K562 (cell line): ENCODE measurements at regions not wholly inside any gene's neighbourhood (a gene's known extent, or its start where the extent isn't known, plus 50 kb on each side); places are given as distances from the start of the nearest gene placed in this dataset.

Source experiments
- CBFB ChIP-seq: sonication (generic); formaldehyde crosslinking; IDR thresholded peaks from 2 replicates; pipeline ENCODE4 v1.4.0; 2020; ENCODE audit warnings: mild to moderate bottlenecking, missing genetic modification reagents
- CTCF ChIP-seq, 3 experiments: IDR thresholded peaks in 2 of 3; conservative IDR thresholded peaks in 1 of 3; 2 replicates each; pipeline ENCODE4 v1.5.1; 2011 to 2012; ENCODE audit warnings: low read length in 3 of 3, mild to moderate bottlenecking in 3 of 3, control low read depth in 2 of 3, improper control_type of control experiment in 1 of 3, inconsistent platforms in 1 of 3, low read depth in 1 of 3, mixed read lengths in 1 of 3, moderate library complexity in 1 of 3; ENCODE audit not compliant: insufficient read depth in 2 of 3
- CUX1 ChIP-seq: fragments of 200-800 bp; sonication (Bioruptor generic); IDR thresholded peaks from 2 replicates; pipeline ENCODE4 v1.6.1; 2016; ENCODE audit warnings: missing genetic modification characterization, missing compliant biosample characterization
- FOS ChIP-seq: IDR thresholded peaks from 3 replicates; pipeline ENCODE4 v1.6.1; 2011; ENCODE audit not compliant: insufficient read length; ENCODE audit errors: extremely low read depth
- KDM4B ChIP-seq, 2 experiments: fragments of 450-650 bp in 1 of 2; sonication (generic) in 1 of 2; IDR thresholded peaks; 2 replicates each; pipeline ENCODE4 v1.6.1; 2016 to 2017; ENCODE audit warnings: borderline replicate concordance in 2 of 2, antibody characterized with exemption in 1 of 2, low read depth in 1 of 2, mild to moderate bottlenecking in 1 of 2
- MYC ChIP-seq, 2 experiments: fragments of 250-450 bp in 1 of 2; sonication (Bioruptor Pico) in 1 of 2; IDR thresholded peaks; 2 replicates each; pipeline versions ENCODE4 v1.5.1 to v1.6.1; 2012 to 2021; ENCODE audit warnings: low read depth in 2 of 2, borderline replicate concordance in 1 of 2, improper control_type of control experiment in 1 of 2, low read length in 1 of 2, mild to moderate bottlenecking in 1 of 2, moderate library complexity in 1 of 2
- NFE2 ChIP-seq: IDR thresholded peaks from 2 replicates; pipeline ENCODE4 v1.6.1; 2014; ENCODE audit warnings: antibody characterized with exemption, low read depth
- NR4A1 ChIP-seq, 2 experiments: fragments of 250-450 bp in 1 of 2; fragments of 450-650 bp in 1 of 2; sonication (Bioruptor Pico) in 1 of 2; IDR thresholded peaks; 2 replicates each; pipeline versions ENCODE4 v1.4.0 to v1.6.1; 2016 to 2020; ENCODE audit warnings: mild to moderate bottlenecking in 2 of 2, missing compliant biosample characterization in 1 of 2, missing genetic modification characterization in 1 of 2, moderate library complexity in 1 of 2
- POLR2A ChIP-seq: fragments of 450-650 bp; conservative IDR thresholded peaks from 2 replicates; pipeline ENCODE4 v1.6.1; 2016
- ZBTB17 ChIP-seq: fragments of 450-650 bp; formaldehyde crosslinking; IDR thresholded peaks from 2 replicates; pipeline ENCODE4 v1.4.0; 2020; ENCODE audit warnings: mild to moderate bottlenecking
- ZNF146 ChIP-seq: IDR thresholded peaks from one replicate; pipeline ENCODE4 v1.6.1; 2018; ENCODE audit warnings: missing compliant biosample characterization; ENCODE audit not compliant: unreplicated experiment
- ZNF830 ChIP-seq: fragments of 250-450 bp; sonication (Bioruptor Pico); IDR thresholded peaks from 2 replicates; pipeline ENCODE4 v1.5.0; 2021; ENCODE audit warnings: mild to moderate bottlenecking

GRCh38 chr13:85597790-85598500 lies 201.3 kb downstream of the SLITRK6 start:
- no peak for TF ChIP-seq ZNF830 (CRISPR knock-in tag)
- no peak for TF ChIP-seq FOS
- no peak for TF ChIP-seq CUX1 (CRISPR knock-in tag)
- TF ChIP-seq CTCF (IDR thresholded peaks at IDR 0.05 in 2 of 3, conservative IDR thresholded peaks at IDR 0.05 in 1 of 3; ENCODE audit: insufficient read depth in 2 of 3, low read depth in 1 of 3, low read length in 3 of 3): no peak
- TF ChIP-seq ZBTB17 (CRISPR knock-in tag): no peak
- no peak for TF ChIP-seq ZNF146 (CRISPR knock-in tag)
- TF ChIP-seq NR4A1 (CRISPR knock-in tag; IDR thresholded peaks at IDR 0.05): no peak
- TF ChIP-seq NR4A1 (tag; IDR thresholded peaks at IDR 0.05): no peak
- TF ChIP-seq KDM4B (IDR thresholded peaks at IDR 0.05; ENCODE audit: borderline replicate concordance in 2 of 2, low read depth in 1 of 2): no peak
- TF ChIP-seq NFE2: no peak
- TF ChIP-seq MYC (IDR thresholded peaks at IDR 0.05; ENCODE audit: low read depth, low read length): no peak
- no peak for TF ChIP-seq MYC (CRISPR knock-in tag; IDR thresholded peaks at IDR 0.05; ENCODE audit: borderline replicate concordance, low read depth)
- TF ChIP-seq CBFB (CRISPR knock-in tag): no peak
- TF ChIP-seq POLR2A: no peak
